GM10248 (cell line): ENCODE measurements at regions not wholly inside any gene's neighbourhood (a gene's known extent, or its start where the extent isn't known, plus 50 kb on each side); places are given as distances from the start of the nearest gene placed in this dataset.

Source experiments
- CTCF ChIA-PET: fragments of 300-600 bp; sonication (Branson Sonifier 250); formaldehyde crosslinking; extraction: SDS; loops from one replicate; lab custom pipeline; 2021; ENCODE audit warnings: antibody characterized with exemption; lab: Yijun Ruan, JAX
- POLR2A ChIA-PET: fragments of 350-650 bp; sonication (Branson Sonifier 250); formaldehyde crosslinking; extraction: SDS; loops from one replicate; lab custom pipeline; 2020; ENCODE audit warnings: antibody characterized with exemption; lab: Yijun Ruan, JAX
- DNase-seq: peaks from one replicate; pipeline ENCODE4 v3.0.0; 2012; ENCODE audit errors: extremely low spot score
- TF ChIP-seq, protein P1 (sequence below): IDR thresholded peaks from 2 replicates; pipeline ENCODE4 v1.5.1; 2012; ENCODE audit warnings: mild to moderate bottlenecking, low read depth; ENCODE audit errors: extremely low read depth, missing control alignments, control extremely low read depth

DNA sequence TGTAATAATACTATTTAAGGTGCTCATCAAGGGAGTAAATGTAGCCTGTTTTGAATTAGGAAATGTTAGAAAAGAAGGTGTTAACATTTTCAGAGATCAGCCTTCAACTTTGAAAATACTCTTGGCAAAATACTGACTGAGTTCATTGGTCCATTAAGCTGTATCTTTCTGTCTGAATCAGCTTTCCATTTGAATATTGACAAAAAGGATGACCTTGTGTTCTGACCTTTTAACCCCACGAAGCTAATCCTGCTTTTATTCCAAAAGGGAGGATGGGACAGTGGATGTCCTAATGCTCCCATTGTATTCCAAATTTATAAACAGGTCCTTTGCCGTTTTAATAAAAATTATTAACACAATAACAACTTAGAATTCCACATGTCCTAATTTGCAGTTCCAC is 259.7 kb upstream of the NRIP1 start:
- CTCF ChIA-PET, result no interaction called here

DNA sequence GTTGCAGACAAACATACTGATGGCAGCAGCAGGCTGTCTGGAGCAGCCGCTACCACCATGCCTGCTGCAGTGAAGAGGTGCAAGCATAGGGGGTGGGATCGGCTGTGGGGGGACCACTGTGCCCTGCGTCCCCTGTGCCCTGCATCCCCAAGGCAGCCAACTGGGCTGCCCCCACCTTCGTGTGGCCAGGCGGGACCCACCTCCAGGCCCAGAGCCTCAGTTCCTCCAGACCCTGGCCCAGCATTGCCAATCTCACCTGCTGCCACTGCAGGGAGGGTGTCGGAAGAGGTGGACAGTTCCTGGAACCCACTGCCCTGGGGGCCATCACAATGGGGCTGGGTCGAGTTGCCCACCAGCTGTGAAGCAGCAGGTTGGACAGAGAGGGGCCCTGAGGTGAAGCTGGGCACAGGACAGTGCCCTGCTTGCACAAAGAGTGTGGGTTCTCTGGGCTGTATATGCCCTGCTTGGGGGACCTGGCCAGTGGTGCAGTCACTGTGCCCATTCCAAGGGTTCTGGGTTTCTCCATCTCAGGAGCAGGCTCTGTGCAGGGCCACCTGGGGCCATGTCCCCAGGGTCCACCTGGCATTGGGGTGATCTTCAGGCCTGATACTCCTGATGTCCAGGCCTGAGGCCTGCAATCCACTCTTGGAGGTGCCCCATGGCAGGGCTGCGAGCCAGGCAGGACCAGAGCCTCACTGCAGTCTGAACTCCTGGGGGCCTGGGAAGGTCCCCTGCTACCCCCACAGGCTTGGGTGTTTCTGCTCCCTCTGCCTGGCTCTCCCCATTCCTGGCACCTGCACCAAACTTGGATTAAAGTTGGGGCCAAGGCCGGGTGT is 261.4 kb upstream of the NRIP1 start:
- no peak for DNase-seq
- TF ChIP-seq, protein P1, sequence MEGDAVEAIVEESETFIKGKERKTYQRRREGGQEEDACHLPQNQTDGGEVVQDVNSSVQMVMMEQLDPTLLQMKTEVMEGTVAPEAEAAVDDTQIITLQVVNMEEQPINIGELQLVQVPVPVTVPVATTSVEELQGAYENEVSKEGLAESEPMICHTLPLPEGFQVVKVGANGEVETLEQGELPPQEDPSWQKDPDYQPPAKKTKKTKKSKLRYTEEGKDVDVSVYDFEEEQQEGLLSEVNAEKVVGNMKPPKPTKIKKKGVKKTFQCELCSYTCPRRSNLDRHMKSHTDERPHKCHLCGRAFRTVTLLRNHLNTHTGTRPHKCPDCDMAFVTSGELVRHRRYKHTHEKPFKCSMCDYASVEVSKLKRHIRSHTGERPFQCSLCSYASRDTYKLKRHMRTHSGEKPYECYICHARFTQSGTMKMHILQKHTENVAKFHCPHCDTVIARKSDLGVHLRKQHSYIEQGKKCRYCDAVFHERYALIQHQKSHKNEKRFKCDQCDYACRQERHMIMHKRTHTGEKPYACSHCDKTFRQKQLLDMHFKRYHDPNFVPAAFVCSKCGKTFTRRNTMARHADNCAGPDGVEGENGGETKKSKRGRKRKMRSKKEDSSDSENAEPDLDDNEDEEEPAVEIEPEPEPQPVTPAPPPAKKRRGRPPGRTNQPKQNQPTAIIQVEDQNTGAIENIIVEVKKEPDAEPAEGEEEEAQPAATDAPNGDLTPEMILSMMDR, result no peak
- POLR2A ChIA-PET, result no interaction called here
- CTCF ChIA-PET, result no interaction called here

More for the DNA sequence above, 259.7 kb upstream of the NRIP1 start:
- POLR2A ChIA-PET, result no interaction called here
- TF ChIP-seq, protein P1, result no peak
- DNase-seq, result no peak

DNA sequence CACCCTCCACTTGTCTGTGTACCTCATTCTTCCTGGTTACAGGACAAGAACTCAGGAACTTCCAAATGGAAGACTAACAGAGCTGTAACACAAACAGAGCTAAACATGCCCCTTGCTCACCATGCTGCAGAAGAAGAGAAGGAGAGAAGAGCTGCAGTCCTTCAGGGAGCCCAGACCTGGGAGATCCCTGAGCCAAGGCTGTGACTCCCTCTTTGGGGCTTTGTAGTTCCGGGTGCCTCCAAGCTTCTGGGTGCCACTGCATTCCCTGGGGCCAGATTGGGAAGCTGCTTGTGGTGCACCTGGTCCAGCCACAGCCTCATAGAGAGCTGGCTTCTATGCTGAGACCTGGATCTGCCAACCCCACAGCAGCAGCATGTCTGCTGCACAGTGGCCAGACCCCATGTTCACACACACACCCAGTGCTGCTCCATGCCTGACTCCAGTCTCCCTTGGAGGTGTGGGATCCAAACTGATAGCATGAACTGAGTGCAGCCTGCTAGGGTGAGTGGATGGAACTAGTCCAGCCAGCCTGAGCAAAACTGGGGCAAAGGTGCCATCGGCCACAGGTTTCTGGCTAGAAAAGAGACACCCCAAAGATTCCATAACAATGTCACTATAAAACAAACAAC is 263.0 kb upstream of the NRIP1 start:
- ChIA-PET CTCF (interaction anchor here (0.8 to 1.0 kb wide), 2 partner anchors 10 to 45 kb away, joined by 3 read pairs; no protein-coding TSS in a partner anchor), POLR2A (no interaction called here)
- TF ChIP-seq, protein P1, result no peak
- DNase-seq, result no peak

DNA sequence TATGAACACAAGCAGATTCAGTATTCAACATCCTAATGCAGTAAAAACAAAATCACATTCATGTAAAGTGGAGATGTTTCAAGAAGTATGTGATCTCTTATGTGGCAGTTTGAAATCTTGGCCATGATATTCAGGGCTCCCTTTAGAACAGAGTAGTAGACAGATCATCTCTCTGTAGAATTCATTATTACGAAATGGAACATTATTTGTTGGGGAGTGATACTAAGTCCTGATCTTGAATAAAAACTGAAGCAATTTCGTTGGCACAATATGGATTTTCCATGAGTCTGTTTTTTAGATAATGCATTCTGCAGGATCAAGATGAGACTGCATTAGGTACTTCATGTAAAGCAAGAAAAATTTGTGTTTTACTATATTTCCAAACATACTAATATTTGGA is 264.4 kb upstream of the NRIP1 start:
- DNase-seq, result no peak
- CTCF ChIA-PET, result no interaction called here
- POLR2A ChIA-PET, result no interaction called here
- TF ChIP-seq, protein P1, result no peak

DNA sequence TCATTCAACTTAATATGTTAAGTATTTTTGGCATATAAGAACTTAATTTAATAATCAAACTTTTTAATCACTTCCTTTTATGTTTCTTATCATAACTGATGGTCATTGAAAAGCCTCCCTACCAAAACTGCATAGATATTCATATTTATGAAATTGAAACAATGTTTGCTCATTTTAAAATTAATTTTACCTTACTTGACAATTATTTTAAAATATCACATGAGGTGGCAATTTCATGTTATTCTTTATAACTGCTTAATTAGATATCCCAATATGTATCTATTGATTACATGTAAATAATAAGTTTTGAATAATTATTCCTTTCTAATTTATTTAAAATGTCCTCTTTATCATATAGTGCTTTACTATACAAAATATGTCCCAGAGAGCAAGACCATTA is 266.1 kb upstream of the NRIP1 start:
- CTCF ChIA-PET, result interaction anchor here (0.6 kb wide), 1 partner anchor 889 kb away, joined by 3 read pairs; no protein-coding TSS in a partner anchor
- no peak for DNase-seq
- POLR2A ChIA-PET, result no interaction called here
- TF ChIP-seq, protein P1, result no peak

DNA sequence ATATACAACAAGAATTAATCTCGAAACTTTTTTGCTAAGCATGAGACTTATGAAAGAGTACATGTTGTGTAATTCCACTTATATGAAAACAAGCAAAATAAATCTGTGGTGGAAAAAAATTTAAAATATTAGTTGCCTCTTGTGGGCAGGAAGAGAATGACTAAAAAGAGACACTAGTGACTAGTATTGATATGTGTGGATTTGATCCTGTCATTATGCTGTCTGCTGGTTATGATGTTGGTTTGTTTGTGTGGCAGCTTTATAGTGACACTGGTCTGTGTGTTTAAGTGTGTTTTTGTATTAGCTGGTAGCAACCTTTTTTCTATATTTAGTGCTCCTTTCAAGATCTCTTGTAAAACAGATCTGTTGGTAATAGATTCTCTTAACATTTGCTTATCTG is 267.8 kb upstream of the NRIP1 start:
- ChIA-PET POLR2A (no interaction called here), CTCF (interaction anchor here (1.4 kb wide), 1 partner anchor 34 kb away, joined by 3 read pairs; no protein-coding TSS in a partner anchor)
- TF ChIP-seq, protein P1, result no peak
- DNase-seq, result no peak
